ENCODE measurements at regions not wholly inside any gene's neighbourhood (a gene's known extent, or its start where the extent isn't known, plus 50 kb on each side); places are given as distances from the start of the nearest gene placed in this dataset.

DNA sequence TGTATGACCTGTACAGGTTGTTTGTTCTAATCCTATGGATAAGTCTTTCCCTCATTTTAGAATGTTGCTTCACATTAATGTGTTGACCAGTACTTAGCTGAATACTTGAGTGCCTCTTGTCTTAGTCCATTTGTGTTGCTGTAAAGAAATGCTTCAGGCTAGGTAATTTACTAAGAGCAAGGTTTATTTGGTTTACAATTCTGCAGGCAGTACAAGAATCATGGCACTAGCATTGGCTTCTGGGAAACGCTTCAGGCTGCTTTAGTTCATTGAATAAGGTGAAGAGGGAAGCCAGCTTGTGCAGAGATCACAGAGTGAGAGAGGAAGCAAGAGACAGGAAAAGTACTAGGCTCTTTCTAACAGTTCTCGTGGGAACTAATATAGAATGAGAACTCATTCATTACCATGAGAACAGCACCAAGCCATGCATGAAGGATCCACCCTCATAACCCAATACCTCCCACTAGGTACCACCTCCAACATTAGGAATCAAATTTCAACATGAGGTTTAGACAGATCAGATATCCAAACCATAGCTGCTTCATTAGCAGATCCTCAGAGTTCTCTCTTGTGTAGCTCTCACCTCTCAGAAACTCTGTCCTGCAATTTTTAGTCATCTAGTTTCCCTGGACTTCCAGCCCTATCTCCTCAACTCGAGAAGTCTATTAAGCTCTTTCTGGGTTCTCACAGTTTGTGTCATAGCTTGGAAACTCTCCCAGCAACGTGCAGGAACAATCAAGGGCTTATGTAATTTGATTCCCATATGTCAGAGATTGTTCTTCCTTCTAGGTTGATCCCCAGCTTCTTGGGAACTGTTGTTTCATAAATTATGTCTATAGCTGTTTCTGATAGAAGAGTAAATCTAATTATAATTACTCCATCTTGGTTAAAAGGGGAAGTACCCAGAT is 2082.3 kb upstream of the CELF4 start (continued):
- TF ChIP-seq GTF2F1 (IDR thresholded peaks at IDR 0.05; ENCODE audit: borderline replicate concordance, low read depth, low read length) (no peak), KDM5A (IDR thresholded peaks at IDR 0.05; ENCODE audit: low read length) (no peak), SP1 (IDR thresholded peaks at IDR 0.05; ENCODE audit: low read depth, low read length) (no peak), CTBP2 (IDR thresholded peaks at IDR 0.05; ENCODE audit: borderline replicate concordance, insufficient read depth, insufficient read length, low read length) (no peak), BCL11A (IDR thresholded peaks at IDR 0.05; ENCODE audit: low read depth in 2 of 2, low read length in 2 of 2) (no peak), BACH1 (IDR thresholded peaks at IDR 0.05; ENCODE audit: low read length) (no peak)
- TF ChIP-seq, protein P1, sequence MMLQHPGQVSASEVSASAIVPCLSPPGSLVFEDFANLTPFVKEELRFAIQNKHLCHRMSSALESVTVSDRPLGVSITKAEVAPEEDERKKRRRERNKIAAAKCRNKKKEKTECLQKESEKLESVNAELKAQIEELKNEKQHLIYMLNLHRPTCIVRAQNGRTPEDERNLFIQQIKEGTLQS (IDR thresholded peaks at IDR 0.05; ENCODE audit: insufficient read depth, low read depth, low read length): no peak

All from H1 (cell line).